ENCODE measurements at regions not wholly inside any gene's neighbourhood (a gene's known extent, or its start where the extent isn't known, plus 50 kb on each side); places are given as distances from the start of the nearest gene placed in this dataset.

GRCh38 chr6:166040292-166040691 lies 127.4 kb downstream of the TBXT start:
- TF ChIP-seq, protein P1, sequence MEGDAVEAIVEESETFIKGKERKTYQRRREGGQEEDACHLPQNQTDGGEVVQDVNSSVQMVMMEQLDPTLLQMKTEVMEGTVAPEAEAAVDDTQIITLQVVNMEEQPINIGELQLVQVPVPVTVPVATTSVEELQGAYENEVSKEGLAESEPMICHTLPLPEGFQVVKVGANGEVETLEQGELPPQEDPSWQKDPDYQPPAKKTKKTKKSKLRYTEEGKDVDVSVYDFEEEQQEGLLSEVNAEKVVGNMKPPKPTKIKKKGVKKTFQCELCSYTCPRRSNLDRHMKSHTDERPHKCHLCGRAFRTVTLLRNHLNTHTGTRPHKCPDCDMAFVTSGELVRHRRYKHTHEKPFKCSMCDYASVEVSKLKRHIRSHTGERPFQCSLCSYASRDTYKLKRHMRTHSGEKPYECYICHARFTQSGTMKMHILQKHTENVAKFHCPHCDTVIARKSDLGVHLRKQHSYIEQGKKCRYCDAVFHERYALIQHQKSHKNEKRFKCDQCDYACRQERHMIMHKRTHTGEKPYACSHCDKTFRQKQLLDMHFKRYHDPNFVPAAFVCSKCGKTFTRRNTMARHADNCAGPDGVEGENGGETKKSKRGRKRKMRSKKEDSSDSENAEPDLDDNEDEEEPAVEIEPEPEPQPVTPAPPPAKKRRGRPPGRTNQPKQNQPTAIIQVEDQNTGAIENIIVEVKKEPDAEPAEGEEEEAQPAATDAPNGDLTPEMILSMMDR (conservative IDR thresholded peaks at IDR 0.05; ENCODE audit: low read depth, low read length) = no peak
- TF ChIP-seq EZH2 (IDR thresholded peaks at IDR 0.05; ENCODE audit: borderline replicate concordance, low read depth, low read length, poor library complexity, severe bottlenecking) = no peak

All from A673 (cell line).